DND-41 (cell line): ENCODE measurements at regions not wholly inside any gene's neighbourhood (a gene's known extent, or its start where the extent isn't known, plus 50 kb on each side); places are given as distances from the start of the nearest gene placed in this dataset.
A peak's percentile ranks its signal among the peaks of the same experiment; 100 is the strongest.

ENCODE experiments used
- ATAC-seq: fragments of 200-7000 bp; cut with Tn5 transposase; 3 replicates; pipeline ENCODE4 v1.9.1; 2021; ENCODE audit warnings: low read depth; ENCODE audit not compliant: insufficient read depth
- DNase-seq: peaks from one replicate; pipeline ENCODE4 v3.0.0-alpha.2; 2020
- H2AFZ ChIP-seq: 2 replicates; pipeline ENCODE4 v1.6.0; 2012; ENCODE audit warnings: low read depth, low read length
- H3K27ac ChIP-seq: 2 replicates; pipeline ENCODE4 v1.5.1; 2012; ENCODE audit warnings: low read length, inconsistent platforms
- H3K27me3 ChIP-seq: fragments of 200-600 bp; sonication (generic); 2 replicates; pipeline ENCODE4 v1.6.0; 2012; ENCODE audit warnings: low read length, mild to moderate bottlenecking, inconsistent platforms; ENCODE audit not compliant: insufficient read depth, poor library complexity
- H3K36me3 ChIP-seq: 2 replicates; pipeline ENCODE4 v1.5.1; 2012; ENCODE audit warnings: low read length, inconsistent platforms; ENCODE audit not compliant: insufficient read depth
- H3K4me1 ChIP-seq: 2 replicates; pipeline ENCODE4 v1.5.1; 2012; ENCODE audit warnings: mild to moderate bottlenecking, low read length; ENCODE audit not compliant: insufficient read depth
- H3K4me2 ChIP-seq: 2 replicates; pipeline ENCODE4 v1.6.0; 2012; ENCODE audit warnings: mild to moderate bottlenecking, moderate library complexity, low read length, inconsistent platforms; ENCODE audit not compliant: insufficient read depth
- H3K4me3 ChIP-seq, 2 experiments: fragments of 200-600 bp in 1 of 2; shearing (Covaris generic) in 1 of 2; 2 replicates each; pipeline ENCODE4 v1.5.1; 2012 to 2016; ENCODE audit warnings: inconsistent platforms in 2 of 2, low read length in 2 of 2, mild to moderate bottlenecking in 2 of 2, low read depth in 1 of 2, moderate library complexity in 1 of 2
- H3K79me2 ChIP-seq: 2 replicates; pipeline ENCODE4 v1.6.0; 2012; ENCODE audit warnings: low read length, inconsistent platforms; ENCODE audit not compliant: insufficient read depth
- H3K9ac ChIP-seq: 2 replicates; pipeline ENCODE4 v1.6.0; 2012; ENCODE audit warnings: low read depth, mild to moderate bottlenecking, inconsistent platforms, low read length, moderate library complexity
- H3K9me3 ChIP-seq: 2 replicates; pipeline ENCODE4 v1.5.1; 2012; ENCODE audit warnings: low read length, moderate library complexity, mild to moderate bottlenecking, inconsistent platforms; ENCODE audit not compliant: insufficient read depth, severe bottlenecking
- H4K20me1 ChIP-seq: 2 replicates; pipeline ENCODE4 v1.6.0; 2012; ENCODE audit warnings: low read length; ENCODE audit not compliant: insufficient read depth
- CTCF ChIP-seq: IDR thresholded peaks from 2 replicates; pipeline ENCODE4 v1.5.1; 2012; ENCODE audit warnings: borderline replicate concordance, low read length, moderate library complexity, mild to moderate bottlenecking; ENCODE audit not compliant: poor library complexity, severe bottlenecking; ENCODE audit errors: extremely low read depth
- EZH2 ChIP-seq: IDR thresholded peaks from 3 replicates; pipeline ENCODE4 v1.6.1; 2012; ENCODE audit warnings: borderline replicate concordance, low read depth, mild to moderate bottlenecking, moderate library complexity, low read length, inconsistent platforms; ENCODE audit not compliant: severe bottlenecking

GRCh38 chr2:150578481-150578880 is 91.0 kb upstream of the RND3 start:
- Histone ChIP-seq H2AFZ (no peak overlapping the region), H3K4me1 (no peaks in the 10 kb centered on the region), H4K20me1 (no peaks in the 10 kb centered on the region), H3K9ac (no peak overlapping the region), H3K79me2 (no peaks in the 10 kb centered on the region), H3K4me2 (no peak overlapping the region), H3K36me3 (0 out of 2 replicates have a peak, but pooled peaks cover 5% of the 10 kb centered on the region), H3K27ac (no peak overlapping the region), H3K27me3 (no peaks in the 10 kb centered on the region), H3K9me3 (peaks cover 29% of the 10 kb centered on the region), H3K4me3 (no peak overlapping the region)
- TF ChIP-seq CTCF (no peak), EZH2 (no peak)
- ATAC-seq (no peak), DNase-seq (peak; percentile 9)

GRCh38 chr2:150575861-150576260 is 88.4 kb upstream of the RND3 start:
- DNase-seq (no peak), ATAC-seq (no peak)
- H4K20me1 ChIP-seq: no peaks in the 10 kb centered on the region
- no peak overlapping the region for H3K27ac ChIP-seq
- H3K4me1 ChIP-seq: no peaks in the 10 kb centered on the region
- H3K4me3 ChIP-seq: no peak overlapping the region
- 0 out of 2 replicates have a peak, but pooled peaks cover 5% of the 10 kb centered on the region for H3K36me3 ChIP-seq
- H3K9me3 ChIP-seq: peaks cover 29% of the 10 kb centered on the region
- H3K4me2 ChIP-seq: no peak overlapping the region
- H3K27me3 ChIP-seq: no peaks in the 10 kb centered on the region
- TF ChIP-seq EZH2: no peak
- no peak for TF ChIP-seq CTCF
- peak overlapping the region; percentile 19; the same call in 1 of the 2 replicates for H2AFZ ChIP-seq
- H3K9ac ChIP-seq: no peak overlapping the region
- H3K79me2 ChIP-seq: no peaks in the 10 kb centered on the region

GRCh38 chr2:150572961-150573395 is 85.5 kb upstream of the RND3 start:
- no peak for TF ChIP-seq EZH2
- no peak for TF ChIP-seq CTCF
- ATAC-seq (no peak), DNase-seq (no peak)
- H4K20me1 ChIP-seq: no peaks in the 10 kb centered on the region
- no peaks in the 10 kb centered on the region for H3K4me1 ChIP-seq
- no peak overlapping the region for H2AFZ ChIP-seq
- H3K36me3 ChIP-seq: no peaks in the 10 kb centered on the region
- no peaks in the 10 kb centered on the region for H3K79me2 ChIP-seq
- H3K9ac ChIP-seq: no peak overlapping the region
- H3K4me3 ChIP-seq: no peak overlapping the region
- peaks cover 8% of the 10 kb centered on the region for H3K9me3 ChIP-seq
- no peaks in the 10 kb centered on the region for H3K27me3 ChIP-seq
- no peak overlapping the region for H3K27ac ChIP-seq
- no peak overlapping the region for H3K4me2 ChIP-seq
